GM19351 (cell line): ENCODE measurements at regions not wholly inside any gene's neighbourhood (a gene's known extent, or its start where the extent isn't known, plus 50 kb on each side); places are given as distances from the start of the nearest gene placed in this dataset.
A peak's percentile ranks its signal among the peaks of the same experiment; 100 is the strongest.
"Not testable (repeated sequence)": the region's sequence is repeated elsewhere in the genome, so short reads cannot be mapped to it uniquely, and the experiment has no call there.

ENCODE experiments used
- ATAC-seq: cut with Tn5 transposase; IDR thresholded peaks from one replicate; pipeline ENCODE4 v1.9.1; 2021; ENCODE audit warnings: mild to moderate bottlenecking, moderate library complexity; ENCODE audit not compliant: unreplicated experiment

DNA sequence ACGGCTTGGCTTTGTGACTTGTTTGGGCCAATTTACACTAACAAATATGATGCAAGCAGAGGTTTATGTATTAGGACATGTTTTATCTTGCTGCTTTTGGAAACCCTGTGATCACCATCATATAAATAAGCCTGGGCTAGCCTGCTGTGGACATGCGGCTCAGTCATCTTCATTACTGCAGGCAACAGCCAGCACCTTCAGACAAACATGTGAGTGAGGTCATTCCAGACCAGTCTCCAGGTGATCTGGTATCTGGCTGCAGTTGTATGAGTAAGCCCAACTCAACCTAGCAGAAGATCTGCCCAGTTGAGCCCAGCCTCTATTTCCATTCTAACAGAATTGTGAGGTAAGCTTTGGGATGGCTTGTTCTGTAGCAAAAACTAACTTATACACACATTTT lies 254.6 kb upstream of the ATP5MC3 start:
- no peak for ATAC-seq

GRCh38 chr2:175435012-175435411 lies 253.5 kb upstream of the ATP5MC3 start:
- ATAC-seq = no peak

DNA sequence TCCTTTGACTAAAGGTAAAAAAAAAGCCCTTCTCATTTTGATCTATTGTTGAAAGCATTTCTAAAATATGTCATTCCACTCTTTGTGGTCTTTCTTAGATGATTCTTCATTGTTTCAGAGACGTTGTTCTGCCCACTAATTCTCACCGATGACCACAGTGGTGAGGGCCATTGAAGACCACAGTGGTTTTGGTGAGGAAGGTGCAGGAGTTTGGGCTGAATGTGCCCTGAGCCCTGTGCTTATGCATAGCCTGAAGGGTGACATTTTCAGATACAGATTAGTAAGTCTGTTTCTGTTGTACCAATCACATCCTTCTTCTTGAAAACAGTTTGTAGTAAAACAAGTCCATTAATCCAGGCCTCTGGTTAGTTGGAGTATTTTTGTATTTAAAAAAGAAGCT lies 251.3 kb upstream of the ATP5MC3 start:
- no peak for ATAC-seq

DNA sequence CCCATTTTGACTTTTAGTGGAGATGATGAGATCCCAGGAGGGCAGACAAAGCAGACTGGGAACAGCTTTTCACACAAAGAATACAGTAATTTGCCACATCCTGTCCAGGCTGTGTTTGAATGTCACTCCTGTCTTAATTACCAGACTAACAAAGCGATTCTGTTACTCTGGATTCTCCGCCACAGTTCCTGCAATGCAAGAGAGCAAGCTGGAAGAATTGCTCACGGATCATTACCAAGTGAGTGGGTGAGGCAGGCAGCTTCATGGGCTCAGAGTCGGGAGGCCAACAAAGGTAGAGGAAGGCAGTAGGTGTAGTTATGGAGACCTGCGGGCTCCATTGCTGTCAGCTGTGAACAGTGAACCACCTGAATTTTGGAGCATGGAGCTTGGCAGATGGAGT lies 250.5 kb upstream of the ATP5MC3 start:
- no peak for ATAC-seq

DNA sequence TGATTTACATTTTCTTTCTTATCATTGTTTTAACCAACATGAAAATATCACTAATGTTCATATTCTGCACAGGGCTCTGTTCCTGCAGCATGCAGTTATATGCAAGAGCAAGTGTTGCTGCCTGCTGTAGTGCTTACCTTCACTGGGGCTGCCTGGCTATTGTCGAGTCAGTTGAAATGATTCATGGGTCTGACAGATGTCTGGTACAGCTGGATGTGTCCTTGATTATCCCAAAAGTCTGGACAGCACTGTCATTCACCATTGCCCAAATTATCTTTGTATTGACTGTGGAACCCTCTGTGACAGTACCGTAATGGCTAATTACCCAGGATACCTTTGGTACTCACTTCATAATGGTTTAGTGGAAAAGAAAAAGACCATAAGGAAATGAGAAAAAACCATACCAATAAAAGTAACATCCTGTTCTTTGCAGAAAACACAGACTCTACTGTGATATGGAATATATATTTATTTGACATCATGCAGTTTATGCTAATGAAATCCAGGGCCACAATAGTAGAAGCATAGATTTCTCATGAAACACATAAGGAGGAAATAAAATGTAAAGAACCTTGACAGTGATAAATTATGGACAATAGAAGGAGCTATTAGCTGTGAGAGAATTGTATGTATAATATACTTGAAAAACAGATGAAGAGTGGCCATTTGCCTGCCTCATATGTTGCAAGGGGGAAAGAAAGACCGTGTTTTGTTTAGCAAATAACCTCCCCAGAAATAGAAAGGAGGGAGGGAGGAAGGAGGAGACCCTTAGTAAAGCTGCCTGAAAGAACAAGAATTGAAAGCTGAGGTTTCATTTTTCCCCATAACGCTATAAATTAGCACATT lies 249.8 kb upstream of the ATP5MC3 start:
- no peak for ATAC-seq

- ATAC-seq = no peak
Measured at GRCh38 chr2:175430236-175430635, 248.7 kb upstream of the ATP5MC3 start.

- no peak for ATAC-seq
Measured at GRCh38 chr2:175418224-175418835, 236.8 kb upstream of the ATP5MC3 start.

- ATAC-seq = peak; percentile 73
Measured at GRCh38 chr2:175414882-175415487, 233.5 kb upstream of the ATP5MC3 start.

- no peak for ATAC-seq
Measured at GRCh38 chr2:175414191-175414881, 232.8 kb upstream of the ATP5MC3 start.

DNA sequence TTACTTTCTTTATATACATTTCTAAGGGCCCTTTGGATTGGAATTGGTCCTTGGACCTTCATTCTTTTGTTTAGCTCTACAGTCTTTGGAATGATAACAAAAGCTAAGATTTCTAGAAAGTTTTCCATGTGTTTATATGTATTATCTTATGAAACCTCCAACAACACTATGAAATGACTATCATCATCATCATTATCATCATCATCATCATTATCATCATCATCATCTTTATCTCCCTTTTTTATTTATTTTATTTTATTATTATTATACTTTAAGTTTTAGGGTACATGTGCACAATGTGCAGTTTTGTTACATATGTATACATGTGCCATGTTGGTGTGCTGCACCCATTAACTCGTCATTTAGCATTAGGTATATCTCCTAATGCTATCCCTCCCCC lies 229.4 kb upstream of the ATP5MC3 start:
- not testable (repeated sequence) for ATAC-seq

DNA sequence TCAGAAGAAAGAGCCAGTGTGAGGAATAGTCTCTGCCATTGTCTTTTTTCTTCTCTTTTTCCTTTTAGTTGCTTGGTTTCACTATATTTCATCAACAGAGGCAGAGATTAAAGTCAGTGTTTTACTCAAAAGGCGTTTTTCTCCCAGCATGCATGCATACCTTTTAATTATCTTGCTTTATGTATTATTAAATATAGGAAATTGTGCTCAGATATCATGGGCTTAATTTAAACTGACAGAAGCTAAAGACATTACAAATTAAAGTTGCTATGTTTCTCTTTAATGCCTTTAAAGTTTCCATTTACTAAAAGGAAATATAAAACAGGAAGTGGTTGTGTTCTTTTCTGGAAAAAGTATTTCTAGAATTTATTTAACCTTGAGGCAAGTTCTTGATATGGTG lies 223.3 kb upstream of the ATP5MC3 start:
- no peak for ATAC-seq

GRCh38 chr2:175403599-175404221 lies 222.2 kb upstream of the ATP5MC3 start:
- no peak for ATAC-seq

DNA sequence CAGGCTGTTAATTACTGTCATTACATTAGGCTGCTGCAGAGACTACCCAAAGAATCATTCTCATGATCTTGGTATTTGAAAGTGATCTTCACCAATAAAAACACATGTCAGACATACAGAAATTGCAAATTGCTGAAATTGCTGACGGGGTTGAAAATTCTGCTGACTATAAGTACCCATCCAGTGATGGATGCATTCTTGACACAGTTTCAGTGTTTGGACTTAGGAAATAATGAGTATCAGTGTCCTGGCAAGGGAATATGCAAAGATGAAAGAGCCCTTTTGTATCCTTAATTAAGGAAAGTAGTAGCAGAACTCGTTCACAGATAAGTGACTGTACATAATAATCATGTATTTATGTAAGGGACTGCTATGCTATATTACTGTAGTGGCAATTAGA lies 221.1 kb upstream of the ATP5MC3 start:
- ATAC-seq = no peak

GRCh38 chr2:175401956-175402469 lies 220.5 kb upstream of the ATP5MC3 start:
- no peak for ATAC-seq

GRCh38 chr2:175400975-175401374 lies 219.5 kb upstream of the ATP5MC3 start:
- ATAC-seq = no peak

- ATAC-seq = no peak
Measured at GRCh38 chr2:175399326-175399725, 217.8 kb upstream of the ATP5MC3 start.

GRCh38 chr2:175398848-175399247 lies 217.3 kb upstream of the ATP5MC3 start:
- no peak for ATAC-seq

DNA sequence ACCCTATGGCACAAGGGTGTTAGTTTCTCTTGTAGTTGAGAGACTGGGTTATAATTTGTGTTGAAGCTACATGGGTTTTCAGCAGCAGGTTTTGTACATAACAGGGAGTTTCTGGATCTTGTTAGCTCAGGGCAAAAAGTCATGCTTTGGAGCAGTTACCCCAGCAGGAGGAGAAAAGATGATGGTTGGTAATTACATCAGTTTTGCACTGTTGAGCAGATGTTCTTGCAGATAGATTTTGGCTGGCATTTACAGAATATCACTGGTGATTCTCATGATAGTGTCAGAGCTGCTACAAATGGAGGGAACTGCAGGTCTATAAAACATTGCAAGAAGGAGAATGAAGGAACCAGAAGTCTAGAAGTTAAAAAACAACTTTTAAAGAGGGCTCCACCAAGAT lies 215.2 kb upstream of the ATP5MC3 start:
- ATAC-seq = no peak

DNA sequence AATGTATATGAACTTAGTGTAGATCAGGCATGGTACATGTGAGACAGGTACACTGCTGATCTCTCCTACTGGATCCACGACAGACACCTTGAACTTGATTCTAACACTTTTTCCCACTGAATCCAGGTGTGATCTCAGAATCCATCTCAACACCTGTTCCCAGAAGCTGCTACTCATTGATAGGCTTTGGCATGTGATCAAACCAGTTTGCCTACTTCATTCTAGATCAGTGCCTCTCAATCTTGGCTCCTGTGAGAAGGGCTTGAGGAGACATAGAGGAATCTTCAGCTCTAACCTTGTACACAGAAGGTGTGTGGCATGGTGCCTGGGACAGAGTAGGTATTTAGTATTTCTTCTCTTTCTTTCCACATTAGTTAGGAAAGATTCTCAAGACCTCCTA lies 212.3 kb upstream of the ATP5MC3 start:
- ATAC-seq = no peak

- no peak for ATAC-seq
Measured at GRCh38 chr2:175383286-175383685, 201.8 kb upstream of the ATP5MC3 start.

DNA sequence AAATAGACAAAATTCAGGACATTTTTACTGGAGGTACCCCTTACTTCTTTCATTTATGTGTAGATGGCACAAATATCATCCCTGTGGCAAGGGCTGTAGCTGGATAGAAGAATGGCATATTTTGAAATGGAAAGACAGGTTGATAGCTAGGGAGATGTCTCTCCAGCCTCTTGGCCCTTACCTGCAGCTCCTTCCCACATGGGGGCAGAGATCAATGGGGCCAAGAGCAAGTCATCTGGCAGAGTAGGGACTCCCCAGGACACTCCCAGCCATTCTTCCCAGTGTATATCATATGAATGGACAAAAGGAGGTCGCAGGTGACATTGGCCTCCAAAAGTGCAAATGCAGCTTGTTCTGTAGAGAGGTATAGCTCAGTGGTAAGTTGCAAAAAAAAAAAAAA lies 192.2 kb upstream of the ATP5MC3 start:
- ATAC-seq = no peak
